ENCODE measurements at regions not wholly inside any gene's neighbourhood (a gene's known extent, or its start where the extent isn't known, plus 50 kb on each side); places are given as distances from the start of the nearest gene placed in this dataset.

- no peak for TF ChIP-seq CTCF (IDR thresholded peaks at IDR 0.05)
- no peak for TF ChIP-seq POLR2A (IDR thresholded peaks at IDR 0.05)
- no peak for TF ChIP-seq POLR2AphosphoS5 (IDR thresholded peaks at IDR 0.05)
These were observed 243.9 kb downstream of the SNX10 start for GRCh38 chr7:26535483-26536007.

Data from prostate gland (tissue), 2 donors.